VCaP (cell line): ENCODE measurements at regions not wholly inside any gene's neighbourhood (a gene's known extent, or its start where the extent isn't known, plus 50 kb on each side); places are given as distances from the start of the nearest gene placed in this dataset.

Experiments
- H3K27ac ChIP-seq: fragments of 450-650 bp; 2 replicates; pipeline ENCODE4 v1.5.1; 2017
- CTCF ChIP-seq: fragments of 450-650 bp; conservative IDR thresholded peaks from 2 replicates; pipeline ENCODE4 v1.5.1; 2017; ENCODE audit warnings: mild to moderate bottlenecking, moderate library complexity

GRCh38 chr4:135210341-135210740 is 1008.8 kb upstream of the PABPC4L start:
- no peak for TF ChIP-seq CTCF

DNA sequence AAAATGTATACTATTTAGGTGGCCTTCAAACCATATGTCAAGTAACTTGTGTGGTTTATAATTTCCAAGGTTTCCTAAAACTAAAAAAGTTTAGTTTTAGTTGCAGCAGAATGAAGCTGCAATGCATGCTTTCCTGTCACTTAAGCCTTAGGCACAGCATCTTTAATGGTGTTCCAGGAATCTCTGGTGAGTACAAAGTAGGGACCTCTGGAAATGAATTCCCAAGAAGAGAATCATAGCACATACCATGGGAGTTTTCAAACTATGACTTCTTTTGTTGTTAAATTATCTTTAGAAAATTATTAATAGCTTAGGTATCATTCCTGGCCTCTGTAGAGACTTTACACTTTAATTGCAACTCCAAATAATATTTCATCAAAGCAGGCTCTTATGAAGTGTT is 1005.9 kb upstream of the PABPC4L start:
- no peak overlapping the region for H3K27ac ChIP-seq
- no peak for TF ChIP-seq CTCF

More at GRCh38 chr4:135210341-135210740, 1008.8 kb upstream of the PABPC4L start:
- H3K27ac ChIP-seq = no peak overlapping the region

GRCh38 chr4:135204311-135204710 is 1002.7 kb upstream of the PABPC4L start:
- H3K27ac ChIP-seq = no peak overlapping the region
- TF ChIP-seq CTCF = no peak

DNA sequence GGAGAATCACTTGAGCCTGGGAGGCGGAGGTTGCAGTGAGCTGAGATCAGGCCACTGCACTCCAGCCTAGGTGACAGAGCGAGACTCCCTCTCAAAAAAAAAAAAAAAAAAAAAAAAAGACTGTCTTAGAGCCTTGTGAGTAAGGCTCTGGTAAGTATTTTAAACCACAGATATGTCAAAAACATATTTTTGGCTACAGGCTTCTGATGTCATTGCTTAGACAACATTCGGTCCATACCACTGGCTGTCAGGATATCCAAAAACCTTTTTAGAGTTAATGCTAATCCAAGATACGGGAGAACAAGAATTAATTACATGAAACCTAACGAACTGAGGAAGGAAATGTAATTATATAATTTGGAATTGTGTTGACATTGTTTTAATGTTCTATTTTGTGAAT is 999.5 kb upstream of the PABPC4L start:
- no peak overlapping the region for H3K27ac ChIP-seq
- no peak for TF ChIP-seq CTCF

- TF ChIP-seq CTCF = no peak
- H3K27ac ChIP-seq = no peak overlapping the region
These were observed 996.1 kb upstream of the PABPC4L start for GRCh38 chr4:135197641-135198040.

DNA sequence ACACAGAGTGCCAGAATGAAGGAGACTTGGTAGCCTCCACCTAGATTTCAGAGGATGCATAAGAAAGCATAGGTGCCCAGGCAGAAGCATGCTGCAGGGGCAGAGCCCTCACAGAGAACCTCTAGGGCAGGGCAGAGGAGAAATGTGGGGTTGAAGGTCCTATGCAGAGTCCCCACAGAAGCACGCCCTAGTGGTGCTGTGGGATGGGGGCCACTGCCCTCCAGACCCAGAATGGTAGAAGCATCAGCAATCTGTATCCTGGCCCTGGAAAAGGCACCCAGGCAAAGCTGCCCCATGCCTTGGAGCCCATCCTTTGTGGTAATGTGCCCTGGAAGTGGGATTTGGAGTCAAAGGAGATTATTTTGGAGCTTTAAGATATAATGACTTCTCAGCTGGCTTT is 992.9 kb upstream of the PABPC4L start:
- no peak for TF ChIP-seq CTCF
- no peak overlapping the region for H3K27ac ChIP-seq

DNA sequence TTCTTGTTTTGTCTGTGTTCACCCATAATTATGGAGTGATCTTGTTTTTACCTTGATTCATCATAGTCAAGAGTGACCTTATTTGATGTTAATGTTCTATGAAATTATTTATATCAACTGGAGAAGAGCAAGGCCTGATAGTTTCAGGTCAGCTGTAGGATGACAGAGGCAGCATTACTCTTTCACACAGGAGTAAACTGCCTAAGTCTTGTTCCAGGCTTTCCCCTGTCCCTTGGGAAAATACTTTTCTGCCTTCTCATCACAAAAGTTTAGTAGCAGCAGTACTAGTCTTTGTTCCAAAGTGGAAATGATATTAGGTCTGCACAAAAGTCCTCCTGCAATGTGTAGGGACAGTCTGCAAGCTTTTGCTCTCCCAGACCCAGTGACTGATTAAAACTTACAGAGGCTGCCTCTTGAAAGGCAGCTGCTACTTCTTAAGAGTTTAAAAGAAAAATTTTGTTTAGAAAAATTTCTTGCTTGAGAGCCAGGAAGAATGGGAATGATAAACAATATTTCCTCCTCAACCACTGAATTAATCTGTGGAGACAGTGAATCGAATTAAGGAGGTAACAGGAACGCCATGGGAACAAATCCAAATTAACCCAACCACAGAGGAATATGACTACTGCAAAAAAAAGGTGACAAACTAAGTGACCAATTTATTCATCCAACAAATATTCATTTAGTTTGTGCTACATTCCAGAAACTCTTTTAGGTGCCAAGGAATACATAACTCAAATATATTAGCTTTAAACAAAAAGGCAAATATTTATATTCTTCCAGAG is 991.4 kb upstream of the PABPC4L start:
- no peak for TF ChIP-seq CTCF
- no peak overlapping the region for H3K27ac ChIP-seq
